ENCODE measurements at regions not wholly inside any gene's neighbourhood (a gene's known extent, or its start where the extent isn't known, plus 50 kb on each side); places are given as distances from the start of the nearest gene placed in this dataset.
"Not testable (repeated sequence)": the region's sequence is repeated elsewhere in the genome, so short reads cannot be mapped to it uniquely, and the experiment has no call there.

- H3K27me3 Mint-ChIP-seq: no peaks in the 10 kb centered on the region
- no peaks in the 10 kb centered on the region for H3K36me3 Mint-ChIP-seq
- no peaks in the 10 kb centered on the region for H3K4me1 Mint-ChIP-seq
- H3K9me3 Mint-ChIP-seq: peaks cover 10% of the 10 kb centered on the region
- H3K4me3 Mint-ChIP-seq: no peak overlapping the region
- H3K27ac Mint-ChIP-seq: no peak overlapping the region
- DNase-seq: no peak
These were observed 270.0 kb upstream of the SOX4 start for GRCh38 chr6:21323577-21323976.

- H3K27me3 Mint-ChIP-seq: no peaks in the 10 kb centered on the region
These were observed 268.2 kb upstream of the SOX4 start for GRCh38 chr6:21325201-21325856.

DNA sequence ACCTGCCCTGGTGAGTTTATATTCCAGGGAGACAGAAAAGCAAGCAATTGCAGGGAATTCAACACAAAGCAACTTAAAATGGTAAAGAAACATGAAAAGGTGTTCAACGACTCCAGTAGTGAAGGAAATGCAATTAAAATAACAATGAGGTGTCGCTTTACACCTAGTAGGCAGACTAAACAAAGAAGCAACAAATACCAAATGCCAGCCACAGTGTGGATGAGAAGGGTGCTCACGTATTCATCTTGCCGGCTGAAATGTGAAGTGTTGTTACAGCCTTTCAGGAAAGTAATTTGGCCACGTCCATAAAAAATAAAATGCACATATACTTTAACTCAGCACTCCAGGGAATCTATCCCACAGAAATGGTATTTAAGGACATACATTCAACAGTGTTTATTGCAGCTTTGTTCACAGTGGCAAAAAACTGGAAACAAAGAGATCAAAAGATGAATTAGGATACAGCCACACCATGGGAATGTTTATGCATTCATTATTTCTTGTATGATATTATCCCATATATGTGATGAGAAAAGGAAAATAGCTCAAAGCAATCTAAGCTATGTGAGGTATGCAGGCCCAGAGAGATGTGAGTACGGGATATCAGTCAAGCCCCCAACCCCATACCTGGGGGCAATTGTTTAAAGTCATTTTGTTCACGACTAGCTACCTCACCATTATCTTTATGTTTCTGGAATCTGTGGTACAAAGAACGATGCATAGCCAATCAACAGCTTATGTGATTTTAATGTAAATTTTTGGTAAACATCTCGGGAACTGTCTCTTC lies 266.0 kb upstream of the SOX4 start:
- no peaks in the 10 kb centered on the region for H3K36me3 Mint-ChIP-seq
- no peak overlapping the region for H3K4me3 Mint-ChIP-seq
- H3K4me1 Mint-ChIP-seq: no peaks in the 10 kb centered on the region
- DNase-seq: no peak
- no peak overlapping the region for H3K27ac Mint-ChIP-seq
- no peaks in the 10 kb centered on the region for H3K9me3 Mint-ChIP-seq
- H3K27me3 Mint-ChIP-seq: no peaks in the 10 kb centered on the region

More at GRCh38 chr6:21325201-21325856, 268.2 kb upstream of the SOX4 start:
- Mint-ChIP-seq H3K36me3 (no peaks in the 10 kb centered on the region), H3K4me3 (no peak overlapping the region), H3K4me1 (no peaks in the 10 kb centered on the region), H3K27ac (no peak overlapping the region), H3K9me3 (no peaks in the 10 kb centered on the region)
- no peak for DNase-seq

GRCh38 chr6:21331235-21331634 lies 262.3 kb upstream of the SOX4 start:
- Mint-ChIP-seq H3K36me3 (no peaks in the 10 kb centered on the region), H3K27ac (no peak overlapping the region), H3K4me3 (no peak overlapping the region), H3K4me1 (no peaks in the 10 kb centered on the region), H3K27me3 (no peaks in the 10 kb centered on the region), H3K9me3 (no peaks in the 10 kb centered on the region)
- no peak for DNase-seq

GRCh38 chr6:21332077-21332476 lies 261.5 kb upstream of the SOX4 start:
- Mint-ChIP-seq H3K4me3 (no peak overlapping the region), H3K4me1 (no peaks in the 10 kb centered on the region), H3K36me3 (no peaks in the 10 kb centered on the region), H3K9me3 (no peaks in the 10 kb centered on the region), H3K27ac (no peak overlapping the region), H3K27me3 (no peaks in the 10 kb centered on the region)
- DNase-seq: no peak

DNA sequence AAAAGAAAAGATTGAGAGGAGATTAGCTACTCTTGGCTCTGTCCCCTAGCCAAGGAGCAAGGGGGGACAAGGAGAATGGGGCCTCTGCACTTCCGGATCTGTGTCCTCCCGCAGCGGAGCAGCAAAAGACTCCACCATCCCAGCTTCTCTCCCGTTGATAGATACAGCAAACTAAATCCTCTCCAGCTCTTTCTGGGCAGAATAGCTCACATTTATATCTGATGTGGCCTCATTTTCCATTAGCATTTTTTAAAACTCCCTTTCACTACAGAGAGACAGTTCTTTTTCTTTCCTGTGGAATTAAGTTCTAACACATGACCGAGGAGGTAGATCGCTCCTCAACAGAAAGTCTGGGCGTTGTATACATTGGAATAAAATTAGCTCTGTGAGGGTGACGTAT lies 260.9 kb upstream of the SOX4 start:
- no peak overlapping the region for H3K4me3 Mint-ChIP-seq
- DNase-seq: no peak
- H3K9me3 Mint-ChIP-seq: peaks cover 4% of the 10 kb centered on the region
- no peaks in the 10 kb centered on the region for H3K36me3 Mint-ChIP-seq
- no peak overlapping the region for H3K27ac Mint-ChIP-seq
- H3K4me1 Mint-ChIP-seq: no peaks in the 10 kb centered on the region
- no peaks in the 10 kb centered on the region for H3K27me3 Mint-ChIP-seq

GRCh38 chr6:21333715-21334114 lies 259.8 kb upstream of the SOX4 start:
- H3K4me3 Mint-ChIP-seq: no peak overlapping the region
- H3K9me3 Mint-ChIP-seq: peaks cover 4% of the 10 kb centered on the region
- H3K36me3 Mint-ChIP-seq: no peaks in the 10 kb centered on the region
- DNase-seq: no peak
- H3K4me1 Mint-ChIP-seq: no peaks in the 10 kb centered on the region
- H3K27ac Mint-ChIP-seq: no peak overlapping the region
- H3K27me3 Mint-ChIP-seq: no peaks in the 10 kb centered on the region

GRCh38 chr6:21334651-21335050 lies 258.9 kb upstream of the SOX4 start:
- Mint-ChIP-seq H3K9me3 (peaks cover 4% of the 10 kb centered on the region), H3K4me3 (no peak overlapping the region), H3K36me3 (no peaks in the 10 kb centered on the region)

DNA sequence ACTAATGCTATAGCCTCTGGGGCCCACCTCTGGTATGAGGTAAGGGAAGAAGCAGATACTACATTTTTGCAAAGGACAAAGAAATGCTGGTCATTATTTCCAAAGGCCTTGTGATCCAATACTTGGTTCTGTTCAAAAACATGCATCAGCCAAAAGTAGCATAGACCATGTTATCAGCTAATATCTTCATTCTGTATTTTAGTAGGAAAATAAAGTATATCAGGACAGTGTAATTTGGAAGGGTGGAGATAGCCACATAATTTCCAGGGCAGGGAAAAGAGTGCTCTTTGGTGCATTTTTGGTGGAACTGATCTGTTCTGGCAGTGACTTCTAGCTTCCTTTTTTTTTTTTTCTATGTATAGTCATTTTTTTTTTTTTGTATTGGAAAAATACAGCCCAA lies 258.0 kb upstream of the SOX4 start:
- no peak for DNase-seq

More at GRCh38 chr6:21334651-21335050, 258.9 kb upstream of the SOX4 start:
- DNase-seq: no peak
- H3K27me3 Mint-ChIP-seq: no peaks in the 10 kb centered on the region
- H3K4me1 Mint-ChIP-seq: no peaks in the 10 kb centered on the region
- H3K27ac Mint-ChIP-seq: no peak overlapping the region

GRCh38 chr6:21337263-21337662 lies 256.3 kb upstream of the SOX4 start:
- Mint-ChIP-seq H3K36me3 (no peaks in the 10 kb centered on the region), H3K4me3 (no peak overlapping the region), H3K27me3 (no peaks in the 10 kb centered on the region), H3K4me1 (no peaks in the 10 kb centered on the region), H3K27ac (no peak overlapping the region), H3K9me3 (peaks cover 4% of the 10 kb centered on the region)
- no peak for DNase-seq

More for the DNA sequence above, 258.0 kb upstream of the SOX4 start:
- Mint-ChIP-seq H3K36me3 (no peaks in the 10 kb centered on the region), H3K27ac (no peak overlapping the region), H3K4me3 (no peak overlapping the region), H3K9me3 (peaks cover 4% of the 10 kb centered on the region), H3K4me1 (no peaks in the 10 kb centered on the region), H3K27me3 (no peaks in the 10 kb centered on the region)

- no peak for DNase-seq
- no peaks in the 10 kb centered on the region for H3K4me1 Mint-ChIP-seq
- peaks cover 6% of the 10 kb centered on the region for H3K27me3 Mint-ChIP-seq
- H3K27ac Mint-ChIP-seq: no peak overlapping the region
- H3K9me3 Mint-ChIP-seq: peaks cover 9% of the 10 kb centered on the region
- H3K36me3 Mint-ChIP-seq: no peaks in the 10 kb centered on the region
- no peak overlapping the region for H3K4me3 Mint-ChIP-seq
These were observed 253.0 kb upstream of the SOX4 start for GRCh38 chr6:21340573-21340972.

DNA sequence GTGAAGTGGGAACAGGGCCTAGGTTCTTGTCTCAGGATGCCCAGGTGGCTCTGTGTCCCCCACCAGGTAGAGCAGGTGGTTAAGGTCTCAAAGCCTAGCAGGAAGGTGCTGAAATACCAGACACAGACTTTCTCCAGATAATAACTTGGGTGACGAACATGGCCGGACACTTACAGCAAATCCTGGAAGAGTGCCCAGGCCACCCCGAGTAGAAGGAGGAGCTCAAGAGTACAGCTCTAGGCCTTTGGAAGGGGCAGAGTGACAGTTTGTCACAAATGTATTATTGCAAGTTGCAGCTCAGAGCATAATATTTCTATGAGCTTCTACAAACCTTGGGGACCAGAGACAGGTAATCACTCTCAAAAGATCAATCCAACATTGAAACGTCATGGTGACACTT lies 251.6 kb upstream of the SOX4 start:
- Mint-ChIP-seq H3K4me1 (no peaks in the 10 kb centered on the region), H3K9me3 (peaks cover 10% of the 10 kb centered on the region), H3K4me3 (no peak overlapping the region), H3K36me3 (peaks cover 2% of the 10 kb centered on the region), H3K27ac (no peak overlapping the region), H3K27me3 (peaks cover 6% of the 10 kb centered on the region)
- DNase-seq: no peak

GRCh38 chr6:21342501-21342900 lies 251.1 kb upstream of the SOX4 start:
- Mint-ChIP-seq H3K27ac (no peak overlapping the region), H3K27me3 (peaks cover 6% of the 10 kb centered on the region), H3K36me3 (peaks cover 2% of the 10 kb centered on the region), H3K9me3 (peaks cover 7% of the 10 kb centered on the region), H3K4me3 (no peak overlapping the region), H3K4me1 (no peaks in the 10 kb centered on the region)
- DNase-seq: no peak

- not testable (repeated sequence) for H3K9me3 Mint-ChIP-seq
These were observed 247.8 kb upstream of the SOX4 start for GRCh38 chr6:21345704-21346103.

DNA sequence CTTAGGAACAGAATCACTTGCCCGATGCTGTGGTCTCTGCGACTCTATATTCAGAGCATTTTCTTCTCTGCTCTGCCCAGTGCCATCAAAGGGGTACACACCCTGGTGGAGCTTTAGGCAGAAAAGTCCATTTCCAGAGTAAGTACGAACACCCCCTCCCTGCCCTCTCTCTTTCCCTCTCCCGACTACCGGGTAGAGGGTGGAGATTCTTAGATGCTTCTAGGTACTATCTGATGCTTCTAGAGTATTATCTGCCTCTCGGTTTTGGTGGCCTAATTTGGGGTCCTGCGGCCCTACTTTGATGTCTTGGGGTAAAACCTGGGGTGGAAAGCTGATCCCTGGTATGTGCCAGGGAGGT lies 245.4 kb upstream of the SOX4 start:
- Mint-ChIP-seq H3K4me1 (no peaks in the 10 kb centered on the region), H3K36me3 (peaks cover 2% of the 10 kb centered on the region), H3K27ac (no peak overlapping the region), H3K4me3 (no peak overlapping the region), H3K9me3 (peaks cover 7% of the 10 kb centered on the region), H3K27me3 (peaks cover 4% of the 10 kb centered on the region)
- no peak for DNase-seq

More at GRCh38 chr6:21345704-21346103, 247.8 kb upstream of the SOX4 start:
- not testable (repeated sequence) for H3K36me3 Mint-ChIP-seq, H3K4me1 Mint-ChIP-seq, H3K4me3 Mint-ChIP-seq, H3K27me3 Mint-ChIP-seq, DNase-seq, H3K27ac Mint-ChIP-seq

Measured in activated naive CD8-positive, alpha-beta T cell treated with anti-CD3 and anti-CD28 coated beads for 36 hours (primary cell).